Endothelial cell of umbilical vein (primary cell): ENCODE measurements at regions not wholly inside any gene's neighbourhood (a gene's known extent, or its start where the extent isn't known, plus 50 kb on each side); places are given as distances from the start of the nearest gene placed in this dataset.

Experiments used
- BruUV-seq: library from RNA; stranded (reverse); fragments of 400-500 nt; replicated peaks from 2 replicates; lab custom pipeline; 2021; lab: Mats Ljungman, UMichigan
- CTCF ChIA-PET: fragments of 300-600, 350-600 bp; sonication (Branson Sonifier 250); formaldehyde crosslinking; loops from one replicate; lab custom pipeline; 2021; ENCODE audit warnings: antibody characterized with exemption, inconsistent platforms; lab: Charles Lee
- POLR2A ChIA-PET: fragments of 300-600, 350-600 bp; sonication (Branson Sonifier 250); formaldehyde crosslinking; loops from one replicate; lab custom pipeline; 2021; ENCODE audit warnings: antibody characterized with exemption, inconsistent platforms; lab: Charles Lee
- DNase-seq: peaks from one replicate; pipeline ENCODE4 v3.0.0-alpha.2; 2011; ENCODE audit warnings: low read depth, low spot score
- FAIRE-seq: peaks from 2 replicates; lab custom pipeline; 2011; peaks lifted over from hg19 to GRCh38; lab: Jason Lieb, UNC
- H2AFZ ChIP-seq: 2 replicates; pipeline ENCODE4 v1.6.0; 2012; ENCODE audit warnings: low read depth, low read length, control low read depth, inconsistent platforms
- H3K27ac ChIP-seq: 2 replicates; pipeline ENCODE4 v1.5.1; 2011; ENCODE audit warnings: low read depth, mild to moderate bottlenecking, control low read depth, low read length, moderate library complexity; ENCODE audit not compliant: insufficient read depth
- H3K27me3 ChIP-seq, 2 experiments: 2 replicates each; pipeline versions ENCODE4 v1.6.0 to v1.6.1; 2011; ENCODE audit warnings: low read length in 2 of 2, mixed read lengths in 1 of 2; ENCODE audit not compliant: control insufficient read depth in 2 of 2, insufficient read depth in 2 of 2
- H3K36me3 ChIP-seq, 2 experiments: 2 replicates in 1 of 2; 3 replicates in 1 of 2; pipeline ENCODE4 v1.5.1; 2011; ENCODE audit warnings: low read length in 2 of 2, mild to moderate bottlenecking in 1 of 2, moderate library complexity in 1 of 2; ENCODE audit not compliant: control insufficient read depth in 2 of 2, insufficient read depth in 2 of 2; ENCODE audit errors: extremely low read depth in 1 of 2
- H3K4me1 ChIP-seq: 3 replicates; pipeline ENCODE4 v1.5.1; 2011; ENCODE audit warnings: mild to moderate bottlenecking, low read length; ENCODE audit not compliant: control insufficient read depth, insufficient read depth; ENCODE audit errors: extremely low read depth
- H3K4me2 ChIP-seq: 2 replicates; pipeline ENCODE4 v1.6.1; 2011; ENCODE audit warnings: low read length, control low read depth, mixed read lengths; ENCODE audit not compliant: insufficient read depth
- H3K4me3 ChIP-seq, 3 experiments: fragments of 200-600 bp in 1 of 3; sonication (generic), shearing (Covaris generic) in 1 of 3; replicated peaks in 1 of 3; 2 replicates each; pipeline ENCODE4 v1.5.1; 2011 to 2016; ENCODE audit warnings: control low read depth in 3 of 3, low read length in 3 of 3, mild to moderate bottlenecking in 2 of 3, inconsistent platforms in 1 of 3, low read depth in 1 of 3, moderate library complexity in 1 of 3; ENCODE audit not compliant: insufficient read depth in 1 of 3
- H3K79me2 ChIP-seq: 2 replicates; pipeline ENCODE4 v1.6.0; 2012; ENCODE audit warnings: low read length, inconsistent platforms; ENCODE audit not compliant: control insufficient read depth, insufficient read depth
- H3K9ac ChIP-seq: replicated peaks from 2 replicates; pipeline ENCODE3; 2011; ENCODE audit warnings: low read length, control low read depth; ENCODE audit not compliant: insufficient read depth; ENCODE audit errors: extremely low read depth
- H3K9me1 ChIP-seq: replicated peaks from 3 replicates; pipeline ENCODE4 v1.6.0; 2011; ENCODE audit warnings: mild to moderate bottlenecking, low read length; ENCODE audit not compliant: control insufficient read depth, insufficient read depth; ENCODE audit errors: extremely low read depth
- H3K9me3 ChIP-seq: replicated peaks from 2 replicates; pipeline ENCODE4 v1.5.1; 2012; ENCODE audit warnings: low read length, inconsistent platforms; ENCODE audit not compliant: control insufficient read depth, insufficient read depth
- H4K20me1 ChIP-seq: replicated peaks from 2 replicates; pipeline ENCODE3; 2011; ENCODE audit warnings: mild to moderate bottlenecking, low read length; ENCODE audit not compliant: control insufficient read depth, insufficient read depth; ENCODE audit errors: extremely low read depth
- CTCF ChIP-seq, 2 donors: IDR thresholded peaks; 1 replicate in 1 of 2; 2 replicates in 1 of 2; pipeline ENCODE4 v1.5.1; 2011; ENCODE audit warnings: low read length in 2 of 2, mild to moderate bottlenecking in 2 of 2, moderate library complexity in 2 of 2, control low read depth in 1 of 2, inconsistent platforms in 1 of 2, low read depth in 1 of 2; ENCODE audit not compliant: insufficient read depth in 1 of 2; ENCODE audit errors: extremely low read depth in 1 of 2
- EZH2 ChIP-seq: IDR thresholded peaks from 2 replicates; pipeline ENCODE4 v1.6.1; 2012; ENCODE audit warnings: borderline replicate concordance, low read depth, mild to moderate bottlenecking, moderate library complexity, low read length, inconsistent platforms; ENCODE audit not compliant: severe bottlenecking
- FOS ChIP-seq: IDR thresholded peaks from 2 replicates; pipeline ENCODE4 v1.6.1; 2011; ENCODE audit warnings: mild to moderate bottlenecking, low read length, moderate library complexity, borderline replicate concordance; ENCODE audit not compliant: insufficient read depth
- GATA2 ChIP-seq: IDR thresholded peaks from 2 replicates; pipeline ENCODE4 v1.7.0; 2011; ENCODE audit warnings: low read depth, mild to moderate bottlenecking, moderate library complexity, mixed read lengths, low read length; ENCODE audit not compliant: insufficient read length, insufficient read depth
- JUN ChIP-seq: IDR thresholded peaks from 2 replicates; pipeline ENCODE4 v1.6.1; 2011; ENCODE audit warnings: borderline replicate concordance, low read depth; ENCODE audit not compliant: insufficient read length, insufficient read depth
- MYC ChIP-seq: IDR thresholded peaks from one replicate; pipeline ENCODE4 v1.6.1; 2011; ENCODE audit warnings: mild to moderate bottlenecking, low read depth, low read length
- POLR2A ChIP-seq: IDR thresholded peaks from 2 replicates; pipeline ENCODE4 v1.6.1; 2012; ENCODE audit warnings: low read depth, mild to moderate bottlenecking, control low read depth, low read length
- POLR2AphosphoS5 ChIP-seq: IDR thresholded peaks from 2 replicates; pipeline ENCODE4 v1.6.1; 2012; ENCODE audit warnings: low read depth, mild to moderate bottlenecking, control low read depth, low read length, moderate library complexity; ENCODE audit not compliant: insufficient read depth
- dilution Hi-C: fragments of 300-500 bp; cut with MboI; formaldehyde crosslinking; loops from one replicate; pipeline ENCODE4 v1.15.0; 2019; ENCODE audit warnings: low sequenced_read_pairs; ENCODE audit not compliant: extremely low pct_ligation_motif_present
- intact Hi-C: fragments of 100-400 bp; cut with micrococcal nuclease; formaldehyde crosslinking; loops from one replicate; pipeline ENCODE4 v1.10.0; 2022
- TF ChIP-seq, protein P1 (sequence below): IDR thresholded peaks from 2 replicates; pipeline ENCODE4 v1.6.1; 2011; ENCODE audit not compliant: insufficient read depth, insufficient read length

GRCh38 chr22:47398921-47399790, 636.7 kb downstream of the TBC1D22A start:
- no peak for TF ChIP-seq MYC
- no peak for TF ChIP-seq POLR2AphosphoS5
- TF ChIP-seq JUN = no peak
- TF ChIP-seq, protein P1, sequence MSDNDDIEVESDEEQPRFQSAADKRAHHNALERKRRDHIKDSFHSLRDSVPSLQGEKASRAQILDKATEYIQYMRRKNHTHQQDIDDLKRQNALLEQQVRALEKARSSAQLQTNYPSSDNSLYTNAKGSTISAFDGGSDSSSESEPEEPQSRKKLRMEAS = no peak
- no peak for TF ChIP-seq CTCF (IDR thresholded peaks at IDR 0.05; ENCODE audit: extremely low read depth in 1 of 2, insufficient read depth in 1 of 2, low read depth in 1 of 2, low read length in 2 of 2)
- no peak for TF ChIP-seq EZH2
- no peak for TF ChIP-seq GATA2
- TF ChIP-seq POLR2A = no peak
- TF ChIP-seq FOS = no peak
- Histone ChIP-seq H3K9me1 (no peaks in the 10 kb centered on the region), H3K4me2 (no peak overlapping the region), H3K9ac (no peak overlapping the region), H3K27ac (no peak overlapping the region), H3K4me1 (no peaks in the 10 kb centered on the region), H3K36me3 (no peaks in the 10 kb centered on the region), H3K79me2 (no peaks in the 10 kb centered on the region), H2AFZ (no peak overlapping the region), H3K27me3 (no peaks in the 10 kb centered on the region), H3K4me3 (no peak overlapping the region), H4K20me1 (no peaks in the 10 kb centered on the region), H3K9me3 (no peaks in the 10 kb centered on the region)
- FAIRE-seq (no peak), DNase-seq (no peak)
- BruUV-seq = no TSS peak
- dilution Hi-C loops (no loop called here), intact Hi-C loops (no loop called here)
- CTCF ChIA-PET = no interaction called here
- POLR2A ChIA-PET = no interaction called here
